HL-60 (cell line): ENCODE measurements at regions not wholly inside any gene's neighbourhood (a gene's known extent, or its start where the extent isn't known, plus 50 kb on each side); places are given as distances from the start of the nearest gene placed in this dataset.

Experiments used
- CTCF ChIP-seq: IDR thresholded peaks from one replicate; pipeline ENCODE4 v1.5.1; 2011; ENCODE audit warnings: low read length, control low read depth, inconsistent platforms; ENCODE audit not compliant: insufficient read depth
- REST ChIP-seq: IDR thresholded peaks from 2 replicates; pipeline ENCODE4 v1.6.1; 2012; ENCODE audit warnings: low read depth; ENCODE audit not compliant: insufficient replicate concordance

- TF ChIP-seq CTCF (no peak), REST (no peak)
These were observed 54.9 kb upstream of the LRRC55 start for GRCh38 chr11:57126766-57127400.
